ENCODE measurements at regions not wholly inside any gene's neighbourhood (a gene's known extent, or its start where the extent isn't known, plus 50 kb on each side); places are given as distances from the start of the nearest gene placed in this dataset.

DNA sequence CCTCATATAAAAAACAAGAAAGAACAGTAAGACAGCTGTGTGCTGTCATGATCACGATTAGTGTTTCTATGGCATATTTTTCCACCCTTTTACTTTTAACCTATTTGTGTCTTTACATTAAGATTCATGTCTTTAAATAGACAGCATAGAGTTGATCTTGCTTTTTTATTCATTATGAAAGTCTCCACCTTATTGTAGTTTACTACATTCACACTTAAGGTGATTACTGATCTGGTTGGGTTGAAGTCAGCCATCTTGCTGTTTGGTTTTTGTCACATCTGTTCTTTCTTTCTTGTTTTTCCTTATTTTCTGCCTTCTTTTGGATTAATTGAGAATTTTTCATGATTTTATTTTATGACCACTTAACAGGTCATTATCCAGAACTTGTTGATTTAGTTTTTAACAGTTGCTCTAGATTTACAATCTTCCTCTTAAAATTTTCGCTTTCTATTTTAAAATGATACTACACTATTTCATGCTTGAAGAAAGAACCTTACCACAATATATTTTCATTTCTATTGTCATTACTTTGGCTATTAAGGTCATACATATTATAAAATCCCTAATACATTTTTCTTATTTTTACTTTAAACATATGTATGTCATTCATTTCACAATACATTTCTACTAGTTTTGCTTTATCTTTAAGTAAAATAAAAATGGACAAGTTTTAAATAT is 292.5 kb downstream of the SH3GL2 start:
- TF ChIP-seq, protein P1, sequence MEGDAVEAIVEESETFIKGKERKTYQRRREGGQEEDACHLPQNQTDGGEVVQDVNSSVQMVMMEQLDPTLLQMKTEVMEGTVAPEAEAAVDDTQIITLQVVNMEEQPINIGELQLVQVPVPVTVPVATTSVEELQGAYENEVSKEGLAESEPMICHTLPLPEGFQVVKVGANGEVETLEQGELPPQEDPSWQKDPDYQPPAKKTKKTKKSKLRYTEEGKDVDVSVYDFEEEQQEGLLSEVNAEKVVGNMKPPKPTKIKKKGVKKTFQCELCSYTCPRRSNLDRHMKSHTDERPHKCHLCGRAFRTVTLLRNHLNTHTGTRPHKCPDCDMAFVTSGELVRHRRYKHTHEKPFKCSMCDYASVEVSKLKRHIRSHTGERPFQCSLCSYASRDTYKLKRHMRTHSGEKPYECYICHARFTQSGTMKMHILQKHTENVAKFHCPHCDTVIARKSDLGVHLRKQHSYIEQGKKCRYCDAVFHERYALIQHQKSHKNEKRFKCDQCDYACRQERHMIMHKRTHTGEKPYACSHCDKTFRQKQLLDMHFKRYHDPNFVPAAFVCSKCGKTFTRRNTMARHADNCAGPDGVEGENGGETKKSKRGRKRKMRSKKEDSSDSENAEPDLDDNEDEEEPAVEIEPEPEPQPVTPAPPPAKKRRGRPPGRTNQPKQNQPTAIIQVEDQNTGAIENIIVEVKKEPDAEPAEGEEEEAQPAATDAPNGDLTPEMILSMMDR (IDR thresholded peaks at IDR 0.05): no peak
- no peak for TF ChIP-seq EZH2 (IDR thresholded peaks at IDR 0.05; ENCODE audit: borderline replicate concordance, insufficient read depth, low read depth, low read length, poor library complexity, severe bottlenecking)

All from B cell (primary cell).